ENCODE measurements at regions not wholly inside any gene's neighbourhood (a gene's known extent, or its start where the extent isn't known, plus 50 kb on each side); places are given as distances from the start of the nearest gene placed in this dataset.

DNA sequence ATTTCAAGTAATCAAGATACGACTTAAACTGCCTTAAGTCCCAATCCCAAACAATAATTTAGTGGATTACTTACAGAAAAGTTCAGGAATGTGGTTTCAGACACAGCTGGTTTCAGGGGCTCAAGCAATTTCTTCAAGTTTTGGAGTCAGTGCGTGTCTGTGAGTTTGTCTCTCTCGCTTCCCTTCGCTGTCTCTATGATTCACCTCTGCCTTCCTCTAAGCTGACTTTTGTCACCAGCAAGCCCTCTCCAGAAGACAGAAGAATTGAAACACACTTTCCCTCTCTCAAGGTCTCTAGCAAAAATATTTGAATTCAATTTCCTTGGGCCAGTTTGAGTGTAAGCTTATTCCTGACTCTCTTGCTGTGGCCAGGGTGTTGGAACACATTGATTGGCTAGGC is 392.4 kb downstream of the EDEM1 start:
- intact Hi-C loops (cut with micrococcal nuclease; ENCODE audit: unreplicated experiment) (no loop called here), in situ Hi-C loops (cut with HindIII; ENCODE audit: extremely low pct_ligation_motif_present, low pct_unique_long_range_greater_than_20kb) (no loop called here)
- Histone ChIP-seq H2AFZ (ENCODE audit: low read length) (no peak overlapping the region), H3K4me1 (ENCODE audit: insufficient read depth, low read length) (no peaks in the 10 kb centered on the region), H4K20me1 (ENCODE audit: insufficient read depth, low read length) (no peaks in the 10 kb centered on the region), H3K27me3 (ENCODE audit: control insufficient read depth in 1 of 2, insufficient read depth in 2 of 2, low read length in 2 of 2) (no peaks in the 10 kb centered on the region), H3K9me3 (ENCODE audit: low read length) (no peaks in the 10 kb centered on the region), H3K4me2 (ENCODE audit: low read depth, low read length) (no peak overlapping the region), H3K9ac (ENCODE audit: insufficient read depth, low read depth, low read length) (no peak overlapping the region), H3K4me3 (replicated peaks in 1 of 3; ENCODE audit: insufficient read depth in 1 of 3, low read depth in 2 of 3, low read length in 3 of 3) (no peak overlapping the region), H3K79me2 (ENCODE audit: insufficient read depth, low read length) (no peaks in the 10 kb centered on the region), H3K27ac (ENCODE audit: extremely low read length, insufficient read depth, low read length) (no peak overlapping the region), H3K36me3 (replicated peaks in 1 of 2; ENCODE audit: control insufficient read depth in 1 of 2, insufficient read depth in 2 of 2, low read length in 2 of 2) (no peaks in the 10 kb centered on the region)
- WGBS (ENCODE audit: low lambda C conversion rate): 60% methylated on average over 4 of the region's 4 CpGs
- no TSS peak for BruUV-seq (replicated peaks)
- FAIRE-seq: no peak
- ChIA-PET CTCF (ENCODE audit: low intra/inter-chr PET ratio, low total read pairs) (no interaction called here), POLR2A (no interaction called here)
- no peak for ATAC-seq
- TF ChIP-seq IKZF1 (IDR thresholded peaks at IDR 0.05) (no peak), ZNF703 (CRISPR knock-in tag; IDR thresholded peaks at IDR 0.05; ENCODE audit: borderline replicate concordance) (no peak), ZSCAN9 (CRISPR knock-in tag; IDR thresholded peaks at IDR 0.05; ENCODE audit: borderline replicate concordance) (no peak), RBAK (CRISPR knock-in tag; IDR thresholded peaks at IDR 0.05) (no peak), ZFP36L1 (CRISPR knock-in tag; IDR thresholded peaks at IDR 0.05) (no peak), ZNF616 (CRISPR knock-in tag; IDR thresholded peaks at IDR 0.05; ENCODE audit: low read depth) (no peak), ZSCAN20 (CRISPR knock-in tag; IDR thresholded peaks at IDR 0.05; ENCODE audit: borderline replicate concordance) (no peak)
- TF ChIP-seq, protein P1, sequence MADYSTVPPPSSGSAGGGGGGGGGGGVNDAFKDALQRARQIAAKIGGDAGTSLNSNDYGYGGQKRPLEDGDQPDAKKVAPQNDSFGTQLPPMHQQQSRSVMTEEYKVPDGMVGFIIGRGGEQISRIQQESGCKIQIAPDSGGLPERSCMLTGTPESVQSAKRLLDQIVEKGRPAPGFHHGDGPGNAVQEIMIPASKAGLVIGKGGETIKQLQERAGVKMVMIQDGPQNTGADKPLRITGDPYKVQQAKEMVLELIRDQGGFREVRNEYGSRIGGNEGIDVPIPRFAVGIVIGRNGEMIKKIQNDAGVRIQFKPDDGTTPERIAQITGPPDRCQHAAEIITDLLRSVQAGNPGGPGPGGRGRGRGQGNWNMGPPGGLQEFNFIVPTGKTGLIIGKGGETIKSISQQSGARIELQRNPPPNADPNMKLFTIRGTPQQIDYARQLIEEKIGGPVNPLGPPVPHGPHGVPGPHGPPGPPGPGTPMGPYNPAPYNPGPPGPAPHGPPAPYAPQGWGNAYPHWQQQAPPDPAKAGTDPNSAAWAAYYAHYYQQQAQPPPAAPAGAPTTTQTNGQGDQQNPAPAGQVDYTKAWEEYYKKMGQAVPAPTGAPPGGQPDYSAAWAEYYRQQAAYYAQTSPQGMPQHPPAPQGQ (CRISPR knock-in tag; IDR thresholded peaks at IDR 0.05; ENCODE audit: borderline replicate concordance): no peak
- TF ChIP-seq, protein P2, sequence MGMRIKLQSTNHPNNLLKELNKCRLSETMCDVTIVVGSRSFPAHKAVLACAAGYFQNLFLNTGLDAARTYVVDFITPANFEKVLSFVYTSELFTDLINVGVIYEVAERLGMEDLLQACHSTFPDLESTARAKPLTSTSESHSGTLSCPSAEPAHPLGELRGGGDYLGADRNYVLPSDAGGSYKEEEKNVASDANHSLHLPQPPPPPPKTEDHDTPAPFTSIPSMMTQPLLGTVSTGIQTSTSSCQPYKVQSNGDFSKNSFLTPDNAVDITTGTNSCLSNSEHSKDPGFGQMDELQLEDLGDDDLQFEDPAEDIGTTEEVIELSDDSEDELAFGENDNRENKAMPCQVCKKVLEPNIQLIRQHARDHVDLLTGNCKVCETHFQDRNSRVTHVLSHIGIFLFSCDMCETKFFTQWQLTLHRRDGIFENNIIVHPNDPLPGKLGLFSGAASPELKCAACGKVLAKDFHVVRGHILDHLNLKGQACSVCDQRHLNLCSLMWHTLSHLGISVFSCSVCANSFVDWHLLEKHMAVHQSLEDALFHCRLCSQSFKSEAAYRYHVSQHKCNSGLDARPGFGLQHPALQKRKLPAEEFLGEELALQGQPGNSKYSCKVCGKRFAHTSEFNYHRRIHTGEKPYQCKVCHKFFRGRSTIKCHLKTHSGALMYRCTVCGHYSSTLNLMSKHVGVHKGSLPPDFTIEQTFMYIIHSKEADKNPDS (CRISPR knock-in tag; IDR thresholded peaks at IDR 0.05): no peak
- TF ChIP-seq, protein P3, sequence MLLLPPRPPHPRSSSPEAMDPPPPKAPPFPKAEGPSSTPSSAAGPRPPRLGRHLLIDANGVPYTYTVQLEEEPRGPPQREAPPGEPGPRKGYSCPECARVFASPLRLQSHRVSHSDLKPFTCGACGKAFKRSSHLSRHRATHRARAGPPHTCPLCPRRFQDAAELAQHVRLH (CRISPR knock-in tag; IDR thresholded peaks at IDR 0.05; ENCODE audit: borderline replicate concordance, low read depth): no peak
- DNase-seq (ENCODE audit: low spot score): no peak
